MCF 10A (cell line): ENCODE measurements at regions not wholly inside any gene's neighbourhood (a gene's known extent, or its start where the extent isn't known, plus 50 kb on each side); places are given as distances from the start of the nearest gene placed in this dataset.

Source experiments
- BruUV-seq: library from RNA; stranded (reverse); fragments of 400-500 nt; replicated peaks from 2 replicates; lab custom pipeline; 2021; lab: Mats Ljungman, UMichigan
- CTCF ChIA-PET: fragments of 300-600 bp; sonication (Branson Sonifier 250); formaldehyde crosslinking; extraction: SDS; loops from one replicate; lab custom pipeline; 2021; ENCODE audit warnings: antibody characterized with exemption, inconsistent platforms; lab: Yijun Ruan, JAX
- POLR2A ChIA-PET: fragments of 300-600, 350-650 bp; sonication (Branson Sonifier 250); formaldehyde crosslinking; extraction: SDS; loops from one replicate; lab custom pipeline; 2020; ENCODE audit warnings: antibody characterized with exemption, inconsistent platforms; lab: Yijun Ruan, JAX
- DNase-seq: peaks from one replicate; pipeline ENCODE4 v3.0.0-alpha.2; 2018; ENCODE audit not compliant: unreplicated experiment
- H3K27ac Mint-ChIP-seq: one replicate; pipeline ENCODE4 v1.8.0; 2022; ENCODE audit warnings: mild to moderate bottlenecking, low read depth, mixed read lengths; ENCODE audit not compliant: unreplicated experiment
- H3K27me3 Mint-ChIP-seq: one replicate; pipeline ENCODE4 v1.8.0; 2022; ENCODE audit warnings: mixed read lengths; ENCODE audit not compliant: insufficient read depth, unreplicated experiment
- H3K36me3 Mint-ChIP-seq: one replicate; pipeline ENCODE4 v1.8.0; 2022; ENCODE audit warnings: mild to moderate bottlenecking, moderate library complexity, mixed read lengths; ENCODE audit not compliant: insufficient read depth, unreplicated experiment
- H3K4me1 Mint-ChIP-seq: one replicate; pipeline ENCODE4 v1.8.0; 2022; ENCODE audit warnings: mixed read lengths; ENCODE audit not compliant: insufficient read depth, unreplicated experiment
- H3K4me3 Mint-ChIP-seq: one replicate; pipeline ENCODE4 v1.8.0; 2022; ENCODE audit warnings: mild to moderate bottlenecking, moderate library complexity, mixed read lengths; ENCODE audit not compliant: unreplicated experiment
- H3K9me3 Mint-ChIP-seq: one replicate; pipeline ENCODE4 v1.8.0; 2022; ENCODE audit warnings: mixed read lengths; ENCODE audit not compliant: unreplicated experiment
- intact Hi-C: fragments of 100-400 bp; cut with micrococcal nuclease; formaldehyde crosslinking; loops from 2 replicates; pipeline ENCODE4 v1.14.1; 2022
- TF ChIP-seq, protein P1 (sequence below): fragments of 200-600 bp; IDR thresholded peaks from one replicate; pipeline ENCODE4 v1.8.0; 2022; ENCODE audit warnings: antibody characterized with exemption, mild to moderate bottlenecking; ENCODE audit not compliant: unreplicated experiment

GRCh38 chr2:47249157-47249900, 73.0 kb upstream of the CALM2 start:
- peaks cover 16% of the 10 kb centered on the region for H3K27me3 Mint-ChIP-seq
- CTCF ChIA-PET: interaction anchor here (0.7 kb wide), 1 partner anchor 29 kb away, joined by 3 read pairs; no protein-coding TSS in a partner anchor
- H3K36me3 Mint-ChIP-seq: no peaks in the 10 kb centered on the region
- peaks cover 5% of the 10 kb centered on the region for H3K4me1 Mint-ChIP-seq
- no TSS peak for BruUV-seq
- no peak overlapping the region for H3K4me3 Mint-ChIP-seq
- no peak overlapping the region for H3K27ac Mint-ChIP-seq
- TF ChIP-seq, protein P1, sequence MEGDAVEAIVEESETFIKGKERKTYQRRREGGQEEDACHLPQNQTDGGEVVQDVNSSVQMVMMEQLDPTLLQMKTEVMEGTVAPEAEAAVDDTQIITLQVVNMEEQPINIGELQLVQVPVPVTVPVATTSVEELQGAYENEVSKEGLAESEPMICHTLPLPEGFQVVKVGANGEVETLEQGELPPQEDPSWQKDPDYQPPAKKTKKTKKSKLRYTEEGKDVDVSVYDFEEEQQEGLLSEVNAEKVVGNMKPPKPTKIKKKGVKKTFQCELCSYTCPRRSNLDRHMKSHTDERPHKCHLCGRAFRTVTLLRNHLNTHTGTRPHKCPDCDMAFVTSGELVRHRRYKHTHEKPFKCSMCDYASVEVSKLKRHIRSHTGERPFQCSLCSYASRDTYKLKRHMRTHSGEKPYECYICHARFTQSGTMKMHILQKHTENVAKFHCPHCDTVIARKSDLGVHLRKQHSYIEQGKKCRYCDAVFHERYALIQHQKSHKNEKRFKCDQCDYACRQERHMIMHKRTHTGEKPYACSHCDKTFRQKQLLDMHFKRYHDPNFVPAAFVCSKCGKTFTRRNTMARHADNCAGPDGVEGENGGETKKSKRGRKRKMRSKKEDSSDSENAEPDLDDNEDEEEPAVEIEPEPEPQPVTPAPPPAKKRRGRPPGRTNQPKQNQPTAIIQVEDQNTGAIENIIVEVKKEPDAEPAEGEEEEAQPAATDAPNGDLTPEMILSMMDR: no peak
- POLR2A ChIA-PET: interaction anchor here (0.6 to 1.2 kb wide), 3 partner anchors 12 to 67 kb away, joined by 3 to 4 read pairs (median 3); no protein-coding TSS in a partner anchor
- DNase-seq: no peak
- intact Hi-C loops: no loop called here
- no peaks in the 10 kb centered on the region for H3K9me3 Mint-ChIP-seq

DNA sequence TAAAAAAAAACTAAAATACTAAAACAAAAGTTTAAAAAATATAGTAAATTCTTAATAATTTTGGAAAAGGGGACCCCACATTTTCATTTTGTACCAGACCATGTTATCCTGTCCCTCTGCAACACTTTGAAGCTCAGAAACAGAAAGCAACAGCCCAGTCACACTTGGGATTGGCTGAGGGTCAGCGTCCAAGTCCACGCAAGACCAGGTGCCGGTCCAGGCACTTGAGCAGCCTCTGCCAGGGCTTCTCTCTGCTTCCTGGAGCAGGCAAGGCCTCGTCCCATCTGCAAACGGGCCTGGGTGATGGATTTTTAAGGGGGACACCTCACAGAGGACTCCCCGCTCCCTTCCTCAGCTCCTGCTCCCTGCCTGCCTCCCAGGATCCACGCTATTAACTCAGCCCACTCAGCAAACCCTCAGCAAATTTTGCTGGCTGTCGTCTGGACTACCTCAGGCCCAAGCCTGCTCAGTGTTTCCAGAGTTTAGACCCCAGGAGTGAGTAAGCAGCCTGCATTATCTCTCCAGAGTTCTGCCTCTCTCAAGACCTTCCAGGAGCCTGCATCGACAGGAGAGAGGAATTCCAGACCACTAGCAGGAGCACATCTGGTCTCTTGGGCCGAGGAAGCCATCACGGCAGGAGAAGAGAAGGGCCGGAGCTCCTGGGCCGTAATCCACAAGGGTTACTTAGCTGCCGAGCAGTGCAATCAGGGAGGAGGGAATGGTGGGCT, 67.4 kb upstream of the CALM2 start:
- no peak for DNase-seq
- intact Hi-C loops: no loop called here
- Mint-ChIP-seq H3K27ac (no peak overlapping the region), H3K9me3 (no peaks in the 10 kb centered on the region), H3K36me3 (no peaks in the 10 kb centered on the region), H3K4me1 (no peaks in the 10 kb centered on the region), H3K4me3 (no peak overlapping the region), H3K27me3 (peaks cover 16% of the 10 kb centered on the region)
- TF ChIP-seq, protein P1: no peak
- ChIA-PET CTCF (interaction anchor here (0.6 kb wide), 1 partner anchor 79 kb away, joined by 3 read pairs; no protein-coding TSS in a partner anchor), POLR2A (interaction anchor here (0.7 kb wide), 2 partner anchors 23 to 64 kb away, joined by 3 read pairs; no protein-coding TSS in a partner anchor)
- BruUV-seq: no TSS peak

- H3K36me3 Mint-ChIP-seq: no peaks in the 10 kb centered on the region
- DNase-seq: no peak
- no TSS peak for BruUV-seq
- H3K4me1 Mint-ChIP-seq: no peaks in the 10 kb centered on the region
- TF ChIP-seq, protein P1: no peak
- H3K4me3 Mint-ChIP-seq: no peak overlapping the region
- peak overlapping the region; percentile 1 for H3K27ac Mint-ChIP-seq
- intact Hi-C loops: no loop called here
- POLR2A ChIA-PET: no interaction called here
- CTCF ChIA-PET: no interaction called here
- H3K9me3 Mint-ChIP-seq: no peaks in the 10 kb centered on the region
- peaks cover 16% of the 10 kb centered on the region for H3K27me3 Mint-ChIP-seq
These were observed 65.4 kb upstream of the CALM2 start for GRCh38 chr2:47241715-47242114.
